C4-2B (cell line): ENCODE measurements at regions not wholly inside any gene's neighbourhood (a gene's known extent, or its start where the extent isn't known, plus 50 kb on each side); places are given as distances from the start of the nearest gene placed in this dataset.

Source experiments
- ZFX ChIP-seq: fragments of 450-650 bp; IDR thresholded peaks from 2 replicates; pipeline ENCODE4 v1.6.1; 2017
- TF ChIP-seq, protein P1 (sequence below): fragments of 450-650 bp; conservative IDR thresholded peaks from 2 replicates; pipeline ENCODE4 v1.5.1; 2017; ENCODE audit warnings: mild to moderate bottlenecking

DNA sequence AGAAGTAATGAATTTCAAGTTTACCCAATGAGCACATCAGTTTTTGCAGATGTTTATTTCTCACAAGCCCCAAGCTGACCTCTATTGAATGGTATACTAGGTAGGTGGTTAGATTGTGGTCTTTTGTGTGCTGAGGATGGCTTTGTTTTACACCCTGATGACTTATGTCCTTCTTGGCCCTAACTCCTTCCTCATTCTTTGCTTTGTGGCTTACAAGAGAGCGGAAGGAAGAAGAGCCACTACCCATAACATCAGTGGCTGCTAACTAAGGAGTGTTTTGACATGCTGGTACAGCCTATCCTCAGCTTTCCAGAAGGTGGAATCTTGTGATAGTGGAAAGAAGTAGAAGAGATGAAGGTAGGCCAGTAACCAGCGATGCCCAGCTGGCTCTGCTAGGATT, 85.7 kb upstream of the NTRK2 start:
- TF ChIP-seq, protein P1, sequence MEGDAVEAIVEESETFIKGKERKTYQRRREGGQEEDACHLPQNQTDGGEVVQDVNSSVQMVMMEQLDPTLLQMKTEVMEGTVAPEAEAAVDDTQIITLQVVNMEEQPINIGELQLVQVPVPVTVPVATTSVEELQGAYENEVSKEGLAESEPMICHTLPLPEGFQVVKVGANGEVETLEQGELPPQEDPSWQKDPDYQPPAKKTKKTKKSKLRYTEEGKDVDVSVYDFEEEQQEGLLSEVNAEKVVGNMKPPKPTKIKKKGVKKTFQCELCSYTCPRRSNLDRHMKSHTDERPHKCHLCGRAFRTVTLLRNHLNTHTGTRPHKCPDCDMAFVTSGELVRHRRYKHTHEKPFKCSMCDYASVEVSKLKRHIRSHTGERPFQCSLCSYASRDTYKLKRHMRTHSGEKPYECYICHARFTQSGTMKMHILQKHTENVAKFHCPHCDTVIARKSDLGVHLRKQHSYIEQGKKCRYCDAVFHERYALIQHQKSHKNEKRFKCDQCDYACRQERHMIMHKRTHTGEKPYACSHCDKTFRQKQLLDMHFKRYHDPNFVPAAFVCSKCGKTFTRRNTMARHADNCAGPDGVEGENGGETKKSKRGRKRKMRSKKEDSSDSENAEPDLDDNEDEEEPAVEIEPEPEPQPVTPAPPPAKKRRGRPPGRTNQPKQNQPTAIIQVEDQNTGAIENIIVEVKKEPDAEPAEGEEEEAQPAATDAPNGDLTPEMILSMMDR, result no peak
- no peak for TF ChIP-seq ZFX
